Stimulated activated effector memory CD8-positive, alpha-beta T cell treated with anti-CD3 and anti-CD28 coated beads, Interleukin-12 subunit alpha, Interleukin-12 subunit beta, amount 100 ng/mL, for 72 hours (primary cell): ENCODE measurements at regions not wholly inside any gene's neighbourhood (a gene's known extent, or its start where the extent isn't known, plus 50 kb on each side); places are given as distances from the start of the nearest gene placed in this dataset.

Experiments
- ATAC-seq: fragments of 150-1000 bp; cut with Tn5 transposase; 2 replicates; pipeline ENCODE4 v1.10.0; 2021
- DNase-seq, 2 donors: peaks; one replicate each; pipeline ENCODE4 v3.0.0; 2021 to 2022; ENCODE audit warnings: low spot score in 2 of 2
- H3K27ac Mint-ChIP-seq: one replicate; pipeline ENCODE4 v1.8.0; 2022; ENCODE audit warnings: mild to moderate bottlenecking, mixed read lengths
- H3K36me3 Mint-ChIP-seq: one replicate; pipeline ENCODE4 v1.8.0; 2022; ENCODE audit warnings: mild to moderate bottlenecking, mixed read lengths
- H3K4me1 Mint-ChIP-seq: one replicate; pipeline ENCODE4 v1.8.0; 2022; ENCODE audit warnings: mixed read lengths
- H3K4me3 Mint-ChIP-seq: one replicate; pipeline ENCODE4 v1.8.0; 2022; ENCODE audit warnings: mild to moderate bottlenecking, mixed read lengths
- H3K9me3 Mint-ChIP-seq: one replicate; pipeline ENCODE4 v1.8.0; 2022; ENCODE audit warnings: mixed read lengths

DNA sequence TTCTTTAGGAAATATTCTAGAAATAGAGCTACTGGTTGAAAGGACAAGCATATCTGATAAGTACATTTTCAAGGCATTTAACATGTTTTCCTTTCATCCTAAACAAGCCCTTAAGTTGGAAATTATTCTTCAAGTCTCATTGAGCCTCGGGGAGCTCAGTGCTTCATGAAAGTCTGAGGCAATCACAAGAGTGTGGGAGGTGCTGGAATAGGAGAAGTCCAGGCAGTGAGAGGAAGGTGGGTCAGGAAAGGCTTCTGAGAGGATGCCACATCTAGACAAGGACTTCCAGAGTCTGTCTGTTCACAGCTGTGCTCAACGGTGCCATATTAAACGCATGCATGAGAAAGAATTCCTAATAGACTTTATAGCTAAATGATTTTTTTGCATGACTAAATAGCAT, 69.8 kb downstream of the CD83 start:
- H3K27ac Mint-ChIP-seq, result no peak overlapping the region
- no peak overlapping the region for H3K4me3 Mint-ChIP-seq
- no peaks in the 10 kb centered on the region for H3K4me1 Mint-ChIP-seq
- no peaks in the 10 kb centered on the region for H3K36me3 Mint-ChIP-seq
- ATAC-seq (no peak), DNase-seq (no peak)
- no peaks in the 10 kb centered on the region for H3K9me3 Mint-ChIP-seq

DNA sequence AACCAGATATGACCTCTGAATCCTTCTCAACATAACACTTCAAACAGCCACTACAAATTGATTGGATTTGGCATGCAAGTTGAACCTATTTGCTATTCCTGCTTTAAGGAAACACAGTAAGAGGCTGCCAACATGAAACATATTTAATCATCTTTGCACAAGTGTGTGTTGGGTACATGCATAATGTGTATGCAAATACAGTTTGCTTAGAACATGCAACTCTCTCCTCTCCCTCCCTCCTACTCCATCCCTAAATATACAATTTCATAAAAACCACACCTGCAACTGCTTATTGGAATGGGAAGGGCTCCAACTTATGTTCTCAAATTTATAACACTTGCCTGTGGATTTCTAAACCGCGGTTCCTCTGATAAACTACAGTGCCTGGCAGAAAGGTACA, 71.5 kb downstream of the CD83 start:
- no peak for DNase-seq
- Mint-ChIP-seq H3K4me3 (no peak overlapping the region), H3K27ac (no peak overlapping the region), H3K36me3 (no peaks in the 10 kb centered on the region), H3K9me3 (no peaks in the 10 kb centered on the region), H3K4me1 (no peaks in the 10 kb centered on the region)
- no peak for ATAC-seq

DNA sequence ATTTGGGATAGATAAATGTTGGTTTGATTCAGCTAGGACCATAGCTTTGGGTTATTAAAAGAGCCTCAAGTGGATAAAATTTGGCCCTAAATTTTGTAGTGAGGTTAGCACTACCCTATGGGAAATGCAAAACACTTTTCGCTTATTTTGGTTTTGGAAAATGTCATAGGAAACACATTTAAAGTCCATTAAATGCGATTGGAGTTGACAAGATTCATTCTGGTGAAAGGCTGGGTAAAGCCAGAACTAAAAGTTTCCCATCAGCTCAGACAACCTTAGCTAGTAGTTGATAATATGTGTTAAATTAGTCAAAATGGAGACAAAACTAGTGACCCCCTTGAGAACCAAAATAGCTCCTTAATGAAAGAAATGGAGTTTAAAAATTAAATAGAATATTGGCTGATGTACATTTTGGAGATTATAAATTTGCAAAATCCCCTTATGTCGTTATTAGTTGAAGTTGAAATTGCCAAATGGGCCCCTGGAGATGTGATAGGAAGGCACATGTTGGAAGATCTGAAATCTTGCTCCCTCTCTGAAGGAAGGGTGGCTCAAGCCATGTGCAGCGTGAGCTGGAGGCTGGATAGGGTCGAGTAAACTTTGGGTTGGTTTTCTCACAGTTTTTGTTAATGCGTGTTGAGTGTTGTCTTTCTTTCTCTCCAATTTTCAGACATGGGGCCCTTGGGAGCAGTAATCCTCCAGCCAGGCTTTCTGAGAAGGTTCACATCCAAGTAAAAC, 72.8 kb downstream of the CD83 start:
- Mint-ChIP-seq H3K9me3 (no peaks in the 10 kb centered on the region), H3K27ac (no peak overlapping the region), H3K36me3 (no peaks in the 10 kb centered on the region), H3K4me1 (no peaks in the 10 kb centered on the region), H3K4me3 (no peak overlapping the region)
- no peak for ATAC-seq
- DNase-seq, result no peak

DNA sequence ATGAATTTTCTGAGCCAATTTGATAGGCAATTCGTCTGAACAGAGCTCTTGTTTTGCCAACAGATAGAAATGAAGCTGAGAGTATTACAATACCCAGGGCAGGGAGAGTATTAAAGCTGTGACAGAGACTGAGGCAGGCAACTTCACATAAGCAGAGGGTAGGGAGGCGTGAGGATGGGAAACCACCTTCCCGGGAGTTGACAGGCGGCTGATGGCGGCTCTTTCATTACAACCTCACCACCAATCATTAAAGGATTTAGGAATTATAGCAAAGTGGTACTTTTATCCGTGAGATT, 73.3 kb downstream of the CD83 start:
- ATAC-seq (no peak), DNase-seq (no peak)
- no peaks in the 10 kb centered on the region for H3K4me1 Mint-ChIP-seq
- no peak overlapping the region for H3K27ac Mint-ChIP-seq
- H3K9me3 Mint-ChIP-seq, result no peaks in the 10 kb centered on the region
- H3K4me3 Mint-ChIP-seq, result no peak overlapping the region
- no peaks in the 10 kb centered on the region for H3K36me3 Mint-ChIP-seq

DNA sequence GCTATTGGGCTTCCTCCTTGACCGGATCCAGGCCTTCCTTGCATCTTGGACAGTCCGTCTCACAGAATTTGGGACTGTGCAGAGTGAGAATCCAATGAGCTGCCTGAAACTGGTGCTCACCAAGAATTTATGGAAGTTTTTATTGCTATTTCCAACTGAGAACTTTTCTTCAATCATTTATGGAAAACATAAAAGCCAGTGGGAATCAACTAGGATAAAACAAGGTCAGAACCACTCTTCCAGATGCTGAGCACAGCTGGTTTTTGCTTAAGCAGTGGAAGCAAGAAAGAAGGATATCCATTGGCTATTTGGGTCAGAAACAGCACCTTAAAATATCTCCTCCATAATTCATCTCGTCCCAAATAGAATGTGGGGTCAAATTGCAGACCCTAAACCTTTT, 74.2 kb downstream of the CD83 start:
- no peaks in the 10 kb centered on the region for H3K4me1 Mint-ChIP-seq

DNA sequence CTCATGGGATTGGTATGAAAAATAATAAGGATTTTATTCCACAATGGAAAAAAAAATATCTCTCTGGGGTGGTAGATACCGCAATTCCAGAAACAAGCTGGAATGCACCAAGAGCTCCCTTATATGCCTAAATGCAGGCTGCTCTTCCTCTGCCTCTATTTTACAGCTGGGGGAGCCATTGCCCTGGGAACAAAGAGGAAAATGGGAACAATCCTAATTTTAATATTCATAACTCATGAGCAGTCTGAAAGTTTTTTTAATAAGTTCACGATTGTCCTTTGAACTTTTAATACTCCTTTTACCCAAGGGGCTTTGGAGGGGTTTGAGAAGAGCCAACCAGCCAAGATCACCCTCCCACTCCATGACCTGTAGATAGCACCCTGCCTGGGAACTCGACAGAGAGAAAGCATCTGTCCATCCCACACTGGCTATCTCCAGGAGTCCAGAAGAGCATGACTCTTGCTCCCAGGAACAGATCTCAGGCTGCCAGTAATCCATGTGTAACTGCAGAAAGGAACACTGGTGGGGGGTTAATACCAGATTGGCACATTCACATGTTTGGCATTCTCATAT, 74.7 kb downstream of the CD83 start:
- no peak for DNase-seq
- Mint-ChIP-seq H3K36me3 (no peaks in the 10 kb centered on the region), H3K9me3 (no peaks in the 10 kb centered on the region), H3K4me1 (no peaks in the 10 kb centered on the region), H3K27ac (no peak overlapping the region), H3K4me3 (no peak overlapping the region)
- no peak for ATAC-seq

More for the DNA sequence above, 74.2 kb downstream of the CD83 start:
- H3K36me3 Mint-ChIP-seq, result no peaks in the 10 kb centered on the region
- H3K27ac Mint-ChIP-seq, result no peak overlapping the region
- ATAC-seq (no peak), DNase-seq (no peak)
- H3K4me3 Mint-ChIP-seq, result no peak overlapping the region
- no peaks in the 10 kb centered on the region for H3K9me3 Mint-ChIP-seq

DNA sequence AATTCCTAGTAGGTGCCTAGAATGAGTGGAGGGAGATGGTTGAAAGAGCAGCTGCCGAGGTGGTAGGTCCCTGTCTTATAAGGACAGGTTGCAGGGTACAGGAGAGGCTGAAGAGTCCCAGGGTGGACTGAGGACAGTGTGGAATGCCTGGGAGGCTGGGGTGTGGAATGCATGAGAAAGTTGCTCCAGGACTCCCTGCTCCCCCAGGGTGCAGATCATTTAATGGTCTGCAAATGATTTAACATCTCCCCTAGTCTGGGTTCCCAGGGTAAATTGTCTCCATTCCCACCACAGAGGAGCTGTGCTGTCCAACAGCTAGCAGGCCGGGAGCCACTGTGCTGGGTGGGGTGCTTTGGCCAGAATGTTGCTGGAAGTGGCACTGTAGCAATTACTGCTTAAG, 76.0 kb downstream of the CD83 start:
- DNase-seq, result no peak
- H3K9me3 Mint-ChIP-seq, result no peaks in the 10 kb centered on the region
- no peak overlapping the region for H3K4me3 Mint-ChIP-seq
- H3K36me3 Mint-ChIP-seq, result no peaks in the 10 kb centered on the region
- H3K27ac Mint-ChIP-seq, result no peak overlapping the region
- ATAC-seq, result no peak
- no peaks in the 10 kb centered on the region for H3K4me1 Mint-ChIP-seq

DNA sequence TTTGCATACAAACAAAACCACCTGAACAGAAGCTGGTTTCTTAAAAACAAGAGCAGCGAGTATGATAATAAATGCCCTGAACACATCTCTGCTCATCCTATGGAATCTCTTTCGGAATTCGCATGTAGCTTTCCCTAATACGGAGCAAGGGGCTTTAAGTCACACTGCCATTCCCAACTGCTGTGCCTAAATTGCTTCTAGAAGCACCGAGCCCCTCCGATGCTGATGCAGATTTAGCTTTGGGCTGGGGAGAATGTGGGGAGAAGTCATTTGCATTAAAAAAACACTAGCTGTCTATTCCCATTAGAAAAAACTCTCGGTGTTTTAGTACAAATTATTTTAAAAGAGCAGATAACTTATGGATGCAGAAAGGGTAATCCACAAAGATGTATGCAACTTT, 76.9 kb downstream of the CD83 start:
- H3K4me1 Mint-ChIP-seq, result no peaks in the 10 kb centered on the region
- no peak for DNase-seq
- H3K36me3 Mint-ChIP-seq, result no peaks in the 10 kb centered on the region
- no peaks in the 10 kb centered on the region for H3K9me3 Mint-ChIP-seq
- H3K4me3 Mint-ChIP-seq, result no peak overlapping the region
- ATAC-seq, result no peak
- H3K27ac Mint-ChIP-seq, result no peak overlapping the region

DNA sequence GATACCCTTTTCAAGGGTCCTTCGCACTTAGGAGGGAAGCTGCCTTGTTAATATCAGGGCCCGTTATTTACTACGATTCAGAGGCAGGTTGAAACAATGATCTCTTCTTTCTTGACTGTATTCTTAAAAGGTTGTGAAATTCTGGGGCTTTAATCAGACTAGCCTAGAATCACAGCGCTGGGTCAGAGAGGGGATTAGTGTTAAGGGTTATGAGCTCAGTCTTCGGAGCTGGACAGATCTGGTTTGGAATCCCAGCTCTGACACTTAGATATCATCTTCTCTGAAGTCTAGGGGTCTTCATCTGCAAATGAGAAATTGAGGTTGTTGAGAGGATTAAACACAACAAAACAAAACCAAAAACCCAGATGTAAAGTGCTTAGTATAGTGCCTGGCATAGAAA, 77.4 kb downstream of the CD83 start:
- Mint-ChIP-seq H3K4me3 (no peak overlapping the region), H3K36me3 (no peaks in the 10 kb centered on the region), H3K9me3 (no peaks in the 10 kb centered on the region), H3K27ac (no peak overlapping the region), H3K4me1 (no peaks in the 10 kb centered on the region)
- no peak for DNase-seq
- no peak for ATAC-seq

DNA sequence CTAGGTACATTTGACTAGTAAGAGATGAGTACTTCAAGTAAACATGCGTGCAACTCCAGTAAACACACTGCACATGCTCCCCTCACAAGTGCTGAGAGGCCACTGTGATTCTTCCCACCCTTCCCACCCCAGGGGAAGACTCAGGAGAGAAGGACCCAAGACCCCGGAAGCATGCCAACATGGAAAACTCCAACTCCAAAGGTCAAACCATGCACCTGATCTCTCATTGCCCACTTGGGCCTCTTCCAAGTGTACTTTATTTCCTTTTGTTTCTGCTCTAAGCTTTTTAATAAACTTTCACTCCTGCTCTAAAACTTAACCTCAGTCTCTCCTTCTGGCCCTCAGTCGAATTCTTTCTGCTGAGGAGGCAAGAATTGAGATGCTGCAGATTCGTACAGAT, 78.5 kb downstream of the CD83 start:
- no peak overlapping the region for H3K4me3 Mint-ChIP-seq
- DNase-seq (no peak), ATAC-seq (no peak)
- H3K4me1 Mint-ChIP-seq, result no peaks in the 10 kb centered on the region
- no peaks in the 10 kb centered on the region for H3K9me3 Mint-ChIP-seq
- no peaks in the 10 kb centered on the region for H3K36me3 Mint-ChIP-seq
- no peak overlapping the region for H3K27ac Mint-ChIP-seq

DNA sequence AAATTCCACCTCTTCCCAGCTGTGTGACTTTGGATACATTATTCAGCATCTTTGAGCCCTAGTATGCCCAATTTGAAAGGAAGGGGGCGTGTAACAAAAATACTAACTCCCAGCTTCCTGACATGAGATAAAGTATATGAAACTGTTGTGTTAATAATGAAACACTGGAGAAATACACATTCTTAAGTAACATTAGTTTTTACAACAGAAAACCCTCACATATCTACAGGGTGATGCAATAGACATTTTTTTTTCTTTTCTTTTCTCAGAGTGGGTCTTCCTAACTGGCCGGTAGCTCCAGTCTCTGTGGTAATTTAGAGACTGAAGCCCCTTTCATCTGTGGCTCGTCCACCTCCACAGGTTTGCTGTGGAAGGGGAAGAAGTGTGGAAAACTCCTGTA, 79.5 kb downstream of the CD83 start:
- DNase-seq (no peak), ATAC-seq (no peak)
- H3K4me3 Mint-ChIP-seq, result no peak overlapping the region
- no peaks in the 10 kb centered on the region for H3K9me3 Mint-ChIP-seq
- no peaks in the 10 kb centered on the region for H3K36me3 Mint-ChIP-seq
- H3K4me1 Mint-ChIP-seq, result no peaks in the 10 kb centered on the region
- H3K27ac Mint-ChIP-seq, result no peak overlapping the region

DNA sequence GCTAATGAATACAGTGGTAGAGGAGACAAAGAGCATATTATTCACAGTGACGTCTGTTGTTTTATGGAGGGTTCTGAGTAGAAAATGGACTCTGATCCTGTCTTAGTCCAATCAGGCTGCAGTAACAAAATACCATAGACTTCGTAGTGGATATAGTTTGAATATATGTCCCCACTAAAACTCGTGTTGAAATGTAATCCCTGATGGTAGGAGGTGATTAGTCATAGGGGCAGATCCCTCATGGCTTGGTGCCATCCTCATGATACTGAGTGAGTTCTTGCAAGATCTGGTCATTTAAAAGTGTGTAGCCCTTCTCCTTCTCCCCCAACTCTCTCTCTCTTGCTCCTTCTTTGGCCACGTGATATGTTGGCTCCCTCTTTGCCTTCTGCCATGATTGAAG, 82.5 kb downstream of the CD83 start:
- Mint-ChIP-seq H3K4me1 (no peaks in the 10 kb centered on the region), H3K27ac (no peak overlapping the region), H3K9me3 (no peaks in the 10 kb centered on the region), H3K4me3 (no peak overlapping the region), H3K36me3 (no peaks in the 10 kb centered on the region)
- no peak for ATAC-seq
- no peak for DNase-seq

DNA sequence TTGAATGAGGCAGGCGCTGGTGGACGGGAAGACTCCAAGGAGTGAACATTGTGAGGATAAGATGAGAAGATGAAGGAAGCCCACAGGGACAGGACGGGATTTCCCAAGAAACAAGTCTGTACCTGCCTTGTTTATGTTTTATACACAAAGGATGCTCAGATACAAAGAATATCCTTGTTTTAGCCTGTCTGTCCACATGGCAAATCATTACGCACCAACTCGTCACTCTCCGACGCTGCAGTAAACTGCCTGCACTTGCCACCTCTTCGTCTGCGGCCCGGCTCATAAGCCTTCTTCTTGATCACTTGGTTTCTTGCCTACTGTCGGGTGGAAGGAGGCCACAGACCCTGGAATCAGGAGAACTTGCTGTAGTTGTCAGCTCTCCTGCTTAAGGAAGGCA, 85.4 kb downstream of the CD83 start:
- H3K27ac Mint-ChIP-seq, result no peak overlapping the region
- no peak overlapping the region for H3K4me3 Mint-ChIP-seq
- DNase-seq (no peak), ATAC-seq (no peak)
- no peaks in the 10 kb centered on the region for H3K4me1 Mint-ChIP-seq
- no peaks in the 10 kb centered on the region for H3K36me3 Mint-ChIP-seq
- H3K9me3 Mint-ChIP-seq, result no peaks in the 10 kb centered on the region

DNA sequence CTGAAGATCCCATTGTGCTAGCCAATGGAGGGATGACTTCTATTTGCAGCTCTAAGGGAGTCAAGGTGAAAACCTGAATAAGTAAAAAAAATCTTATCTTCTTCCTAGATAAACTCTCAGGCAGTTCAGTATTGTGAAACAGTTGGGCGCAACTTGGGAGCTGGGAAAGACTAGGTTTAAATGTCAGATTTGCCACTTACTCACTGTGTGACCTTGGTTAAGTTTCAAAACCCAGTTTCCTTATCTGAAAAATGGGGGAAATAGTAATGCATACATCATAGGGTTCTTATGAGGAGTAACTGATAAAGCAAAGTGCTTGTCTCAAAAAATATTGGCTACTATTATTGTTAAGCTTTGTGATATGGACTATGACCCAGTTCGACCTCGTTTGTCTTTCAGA, 88.8 kb downstream of the CD83 start:
- no peaks in the 10 kb centered on the region for H3K9me3 Mint-ChIP-seq
- no peak overlapping the region for H3K4me3 Mint-ChIP-seq
- ATAC-seq (no peak), DNase-seq (no peak)
- H3K27ac Mint-ChIP-seq, result no peak overlapping the region
- H3K4me1 Mint-ChIP-seq, result peaks cover 9% of the 10 kb centered on the region
- H3K36me3 Mint-ChIP-seq, result peaks cover under 1% of the 10 kb centered on the region

DNA sequence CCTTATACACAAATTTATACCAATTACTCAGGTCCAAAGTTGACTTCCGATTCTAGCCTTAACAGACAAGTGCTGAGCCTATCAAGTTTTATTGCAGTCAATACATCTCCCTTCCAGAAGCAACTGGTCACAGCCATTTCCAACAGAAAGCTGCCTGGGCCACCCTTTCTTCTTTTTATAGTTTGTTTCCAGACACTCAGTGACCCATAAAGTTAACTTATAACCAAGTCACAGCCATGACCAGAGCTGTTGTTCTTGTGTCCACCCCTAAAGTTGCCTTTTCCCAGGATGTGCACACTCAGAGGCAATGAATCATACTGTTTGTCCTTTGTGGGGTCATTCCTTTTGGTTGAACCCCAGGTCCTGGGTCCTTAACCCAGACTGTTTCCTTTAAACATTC, 89.9 kb downstream of the CD83 start:
- no peaks in the 10 kb centered on the region for H3K9me3 Mint-ChIP-seq
- no peak overlapping the region for H3K4me3 Mint-ChIP-seq
- DNase-seq (no peak), ATAC-seq (no peak)
- no peak overlapping the region for H3K27ac Mint-ChIP-seq
- peaks cover 16% of the 10 kb centered on the region for H3K4me1 Mint-ChIP-seq
- H3K36me3 Mint-ChIP-seq, result peaks cover 9% of the 10 kb centered on the region

DNA sequence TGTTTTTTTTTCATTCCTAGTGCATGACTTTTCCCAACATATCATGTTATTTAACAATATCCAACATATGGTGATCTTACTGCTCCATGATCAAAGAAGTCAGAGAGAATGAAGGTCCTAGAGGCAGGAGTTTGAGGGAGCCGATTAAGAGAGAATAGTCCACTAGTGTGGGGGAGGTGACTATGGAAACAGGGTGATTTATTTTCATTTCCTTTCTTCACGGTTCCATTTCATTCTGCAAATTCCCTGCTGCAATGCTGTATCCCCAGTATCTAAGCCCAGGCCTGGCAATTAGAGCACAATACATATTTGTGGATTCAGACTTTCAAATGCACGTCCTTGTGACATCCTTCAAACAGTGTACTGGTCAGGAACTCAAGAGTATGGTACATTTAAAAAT, 91.4 kb downstream of the CD83 start:
- Mint-ChIP-seq H3K36me3 (peaks cover 9% of the 10 kb centered on the region), H3K4me3 (no peak overlapping the region), H3K9me3 (no peaks in the 10 kb centered on the region), H3K4me1 (peaks cover 16% of the 10 kb centered on the region), H3K27ac (no peak overlapping the region)
- ATAC-seq (no peak), DNase-seq (no peak)

DNA sequence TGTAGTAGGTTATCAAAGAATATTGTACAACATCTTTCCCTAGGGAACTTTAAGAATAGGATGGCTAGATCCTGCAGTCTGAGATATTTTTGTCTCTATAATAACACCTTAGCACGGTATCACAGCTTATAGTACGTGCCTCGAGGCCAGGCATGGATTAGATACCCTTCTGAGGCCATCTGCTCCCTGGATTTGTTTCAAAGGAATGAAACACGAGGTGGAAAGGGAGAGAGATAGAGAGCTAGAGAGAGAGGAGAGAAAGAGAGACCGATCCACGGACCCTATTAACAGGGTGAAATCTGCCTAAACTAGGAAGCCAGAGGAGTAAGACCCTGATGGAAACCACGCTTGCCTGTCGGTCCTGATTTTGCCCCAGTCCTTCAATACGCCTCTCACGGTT, 92.5 kb downstream of the CD83 start:
- H3K4me3 Mint-ChIP-seq, result peak overlapping the region; percentile 73
- H3K9me3 Mint-ChIP-seq, result no peaks in the 10 kb centered on the region
- DNase-seq (no peak), ATAC-seq (no peak)
- peaks cover 9% of the 10 kb centered on the region for H3K36me3 Mint-ChIP-seq
- peaks cover 16% of the 10 kb centered on the region for H3K4me1 Mint-ChIP-seq
- no peak overlapping the region for H3K27ac Mint-ChIP-seq
